CD4-positive, alpha-beta T cell (primary cell): ENCODE measurements at regions not wholly inside any gene's neighbourhood (a gene's known extent, or its start where the extent isn't known, plus 50 kb on each side); places are given as distances from the start of the nearest gene placed in this dataset.

Source experiments
- ATAC-seq: fragments of 200-7000 bp; cut with Tn5 transposase; one replicate; pipeline ENCODE4 v1.10.0; 2022; ENCODE audit warnings: mild to moderate bottlenecking; ENCODE audit not compliant: poor library complexity
- CTCF ChIA-PET: fragments of 350-600 bp; sonication (Branson Sonifier 250); formaldehyde crosslinking; loops from one replicate; lab custom pipeline; 2021; ENCODE audit warnings: antibody characterized with exemption, inconsistent platforms; lab: Charles Lee
- POLR2A ChIA-PET: fragments of 350-600 bp; sonication (Branson Sonifier 250); formaldehyde crosslinking; loops from one replicate; lab custom pipeline; 2021; ENCODE audit warnings: antibody characterized with exemption, inconsistent platforms; lab: Charles Lee
- DNase-seq, 14 experiments: peaks; one replicate each; pipeline ENCODE4 v3.0.0-alpha.2; 2013 to 2020; ENCODE audit warnings: mixed read lengths in 2 of 14
- H3K27ac ChIP-seq, 2 donors: one replicate each; pipeline versions ENCODE4 v1.5.1 to v1.7.0; 2013; ENCODE audit warnings: low read length in 2 of 2, low read depth in 1 of 2, mild to moderate bottlenecking in 1 of 2
- H3K27me3 ChIP-seq, 2 experiments: 1 replicate in 1 of 2; 2 replicates in 1 of 2; pipeline versions ENCODE4 v1.6.1 to v1.7.0; 2013; ENCODE audit warnings: low read length in 2 of 2, control low read depth in 1 of 2, mild to moderate bottlenecking in 1 of 2, moderate library complexity in 1 of 2; ENCODE audit not compliant: insufficient read depth in 2 of 2, control insufficient read depth in 1 of 2
- H3K36me3 ChIP-seq: one replicate; pipeline ENCODE4 v1.6.1; 2013; ENCODE audit warnings: low read length, control low read depth; ENCODE audit not compliant: insufficient read depth
- H3K4me1 ChIP-seq: one replicate; pipeline ENCODE4 v1.6.1; 2013; ENCODE audit warnings: low read length, control low read depth; ENCODE audit not compliant: insufficient read depth
- H3K4me3 ChIP-seq: one replicate; pipeline ENCODE4 v1.5.1; 2013; ENCODE audit warnings: mild to moderate bottlenecking, low read length, moderate library complexity
- H3K9me3 ChIP-seq, 2 experiments: 1 replicate in 1 of 2; 2 replicates in 1 of 2; pipeline versions ENCODE4 v1.6.1 to v1.7.0; 2013; ENCODE audit warnings: low read length in 2 of 2, mild to moderate bottlenecking in 2 of 2, control low read depth in 1 of 2, moderate library complexity in 1 of 2; ENCODE audit not compliant: control insufficient read depth in 1 of 2, insufficient read depth in 1 of 2
- H3K27ac Mint-ChIP-seq: one replicate; pipeline ENCODE4 v1.8.0; 2020; ENCODE audit warnings: mixed read lengths
- H3K27me3 Mint-ChIP-seq: one replicate; pipeline ENCODE4 v1.8.0; 2021; ENCODE audit warnings: mixed read lengths
- H3K36me3 Mint-ChIP-seq: one replicate; pipeline ENCODE4 v1.8.0; 2021; ENCODE audit warnings: low read depth, mixed read lengths
- H3K4me1 Mint-ChIP-seq: one replicate; pipeline ENCODE4 v1.8.0; 2021; ENCODE audit warnings: low read depth, mixed read lengths
- H3K4me3 Mint-ChIP-seq: one replicate; pipeline ENCODE4 v1.8.0; 2020; ENCODE audit warnings: mild to moderate bottlenecking, mixed read lengths
- H3K9me3 Mint-ChIP-seq: one replicate; pipeline ENCODE4 v1.8.0; 2020; ENCODE audit warnings: mixed read lengths
- CTCF ChIP-seq: fragments of 200-600 bp; IDR thresholded peaks from one replicate; pipeline ENCODE4 v1.8.0; 2022; ENCODE audit warnings: antibody characterized with exemption, mild to moderate bottlenecking
- intact Hi-C, 2 experiments: fragments of 100-400 bp; cut with DNase I in 1 of 2; cut with micrococcal nuclease in 1 of 2; formaldehyde crosslinking; loops; one replicate each; pipeline versions ENCODE4 v1.15.1 to v1.9.0; 2023 to 2025; cut with DNase I, micrococcal nuclease

- intact Hi-C loops = no loop called here
- no peak overlapping the region for H3K4me3 Mint-ChIP-seq
- no peak for DNase-seq
- no peaks in the 10 kb centered on the region for H3K9me3 Mint-ChIP-seq
- no peak overlapping the region for H3K4me3 ChIP-seq
- peaks cover 10% of the 10 kb centered on the region for H3K4me1 Mint-ChIP-seq
- H3K27ac Mint-ChIP-seq = no peak overlapping the region
- H3K36me3 ChIP-seq = no peaks in the 10 kb centered on the region
- no peaks in the 10 kb centered on the region for H3K27me3 Mint-ChIP-seq
- H3K36me3 Mint-ChIP-seq = no peaks in the 10 kb centered on the region
- H3K27me3 ChIP-seq = no peaks in the 10 kb centered on the region
- no peak for ATAC-seq
- CTCF ChIA-PET = interaction anchor here (0.5 kb wide), 1 partner anchor 470 kb away, joined by 3 read pairs; no protein-coding TSS in a partner anchor
- no peak for TF ChIP-seq CTCF
- POLR2A ChIA-PET = no interaction called here
- H3K9me3 ChIP-seq = no peaks in the 10 kb centered on the region
- no peaks in the 10 kb centered on the region for H3K4me1 ChIP-seq
- no peak overlapping the region for H3K27ac ChIP-seq
These were observed 52.1 kb upstream of the TGFBR2 start for GRCh38 chr3:30554317-30554690.

GRCh38 chr3:30555968-30556367 lies 50.4 kb upstream of the TGFBR2 start:
- no peak for ATAC-seq
- ChIA-PET POLR2A (no interaction called here), CTCF (no interaction called here)
- Mint-ChIP-seq H3K36me3 (no peaks in the 10 kb centered on the region), H3K4me3 (no peak overlapping the region), H3K27ac (no peak overlapping the region), H3K9me3 (no peaks in the 10 kb centered on the region), H3K27me3 (no peaks in the 10 kb centered on the region), H3K4me1 (peaks cover 9% of the 10 kb centered on the region)
- intact Hi-C loops = no loop called here
- Histone ChIP-seq H3K27ac (no peak overlapping the region), H3K27me3 (no peaks in the 10 kb centered on the region), H3K9me3 (no peaks in the 10 kb centered on the region), H3K4me3 (no peak overlapping the region), H3K36me3 (no peaks in the 10 kb centered on the region), H3K4me1 (no peaks in the 10 kb centered on the region)
- TF ChIP-seq CTCF = no peak
- DNase-seq = no peak
